Esophagus squamous epithelium (tissue), 4 donors: ENCODE measurements at regions not wholly inside any gene's neighbourhood (a gene's known extent, or its start where the extent isn't known, plus 50 kb on each side); places are given as distances from the start of the nearest gene placed in this dataset.

Experiments used
- POLR2A ChIP-seq, 4 donors: fragments of 450-650 bp; IDR thresholded peaks; one replicate each; pipeline ENCODE4 v1.6.1; 2017; ENCODE audit warnings: antibody characterized with exemption in 4 of 4, mild to moderate bottlenecking in 4 of 4, moderate library complexity in 3 of 4
- TF ChIP-seq, protein P1 (sequence below), 6 experiments: fragments of 450-650 bp in 4 of 6; fragments of 200-600 bp in 2 of 6; sonication (generic) in 2 of 6; IDR thresholded peaks; one replicate each; pipeline ENCODE4 v1.5.1; 2016 to 2019; ENCODE audit warnings: antibody characterized with exemption in 6 of 6, mild to moderate bottlenecking in 4 of 6, moderate library complexity in 4 of 6

DNA sequence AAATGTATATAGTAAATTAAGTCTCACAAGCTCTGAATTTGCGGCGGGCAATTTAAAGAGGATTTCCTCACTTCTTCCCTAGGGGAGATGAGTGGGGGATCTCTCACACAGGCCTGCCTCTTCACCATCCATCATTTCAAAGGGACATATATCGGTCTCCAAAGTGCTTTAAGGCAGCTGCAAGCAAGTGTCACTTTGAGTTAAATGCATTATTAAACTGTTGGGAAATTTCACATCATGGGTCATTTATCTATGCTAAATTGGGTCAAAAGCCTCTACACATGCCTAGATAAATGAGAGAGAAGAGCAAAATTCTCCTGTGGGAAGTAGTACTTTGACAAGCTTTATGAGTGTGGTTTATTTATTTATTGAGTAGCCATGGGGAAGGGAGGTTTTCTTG, 1106.1 kb upstream of the GOT2 start:
- TF ChIP-seq, protein P1, sequence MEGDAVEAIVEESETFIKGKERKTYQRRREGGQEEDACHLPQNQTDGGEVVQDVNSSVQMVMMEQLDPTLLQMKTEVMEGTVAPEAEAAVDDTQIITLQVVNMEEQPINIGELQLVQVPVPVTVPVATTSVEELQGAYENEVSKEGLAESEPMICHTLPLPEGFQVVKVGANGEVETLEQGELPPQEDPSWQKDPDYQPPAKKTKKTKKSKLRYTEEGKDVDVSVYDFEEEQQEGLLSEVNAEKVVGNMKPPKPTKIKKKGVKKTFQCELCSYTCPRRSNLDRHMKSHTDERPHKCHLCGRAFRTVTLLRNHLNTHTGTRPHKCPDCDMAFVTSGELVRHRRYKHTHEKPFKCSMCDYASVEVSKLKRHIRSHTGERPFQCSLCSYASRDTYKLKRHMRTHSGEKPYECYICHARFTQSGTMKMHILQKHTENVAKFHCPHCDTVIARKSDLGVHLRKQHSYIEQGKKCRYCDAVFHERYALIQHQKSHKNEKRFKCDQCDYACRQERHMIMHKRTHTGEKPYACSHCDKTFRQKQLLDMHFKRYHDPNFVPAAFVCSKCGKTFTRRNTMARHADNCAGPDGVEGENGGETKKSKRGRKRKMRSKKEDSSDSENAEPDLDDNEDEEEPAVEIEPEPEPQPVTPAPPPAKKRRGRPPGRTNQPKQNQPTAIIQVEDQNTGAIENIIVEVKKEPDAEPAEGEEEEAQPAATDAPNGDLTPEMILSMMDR (IDR thresholded peaks at IDR 0.05) = no peak
- TF ChIP-seq POLR2A (IDR thresholded peaks at IDR 0.05) = no peak
